ENCODE measurements at regions not wholly inside any gene's neighbourhood (a gene's known extent, or its start where the extent isn't known, plus 50 kb on each side); places are given as distances from the start of the nearest gene placed in this dataset.
"Not testable (repeated sequence)": the region's sequence is repeated elsewhere in the genome, so short reads cannot be mapped to it uniquely, and the experiment has no call there.

DNA sequence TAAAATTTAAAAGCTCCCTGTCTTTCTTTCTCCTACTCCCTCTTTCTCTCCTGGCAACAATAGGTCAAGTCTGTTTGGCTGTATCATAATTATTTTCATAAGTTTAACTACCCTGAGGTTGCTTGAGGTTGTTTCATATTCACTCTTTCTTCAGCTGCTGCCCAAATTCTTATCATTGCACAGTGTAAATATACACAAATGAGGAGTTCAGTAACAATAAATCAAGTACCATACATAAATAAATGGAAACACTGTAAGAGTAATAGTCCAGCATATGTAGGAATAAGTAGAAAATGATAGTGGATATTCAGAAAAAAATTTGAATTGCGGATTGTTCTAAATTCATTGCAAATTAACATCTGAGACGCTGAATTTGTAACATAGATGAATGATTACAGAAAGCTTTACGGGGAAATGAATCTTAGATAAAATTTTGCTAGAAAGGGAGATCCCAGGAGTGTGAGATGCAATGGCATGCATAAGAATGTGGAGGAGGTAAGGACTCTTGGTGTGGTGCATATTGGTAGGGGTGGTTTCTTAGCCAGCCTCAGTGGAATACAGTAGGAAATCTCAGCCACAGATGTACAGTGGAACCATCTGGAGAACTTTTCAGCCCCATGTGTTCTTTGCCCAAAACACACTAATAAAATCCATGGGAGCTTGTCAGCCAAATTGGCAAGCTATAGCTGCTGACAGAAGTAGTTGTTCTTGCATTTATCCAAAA lies 480.7 kb downstream of the HTR1B start:
- DNase-seq (ENCODE audit: low spot score), result no peak

DNA sequence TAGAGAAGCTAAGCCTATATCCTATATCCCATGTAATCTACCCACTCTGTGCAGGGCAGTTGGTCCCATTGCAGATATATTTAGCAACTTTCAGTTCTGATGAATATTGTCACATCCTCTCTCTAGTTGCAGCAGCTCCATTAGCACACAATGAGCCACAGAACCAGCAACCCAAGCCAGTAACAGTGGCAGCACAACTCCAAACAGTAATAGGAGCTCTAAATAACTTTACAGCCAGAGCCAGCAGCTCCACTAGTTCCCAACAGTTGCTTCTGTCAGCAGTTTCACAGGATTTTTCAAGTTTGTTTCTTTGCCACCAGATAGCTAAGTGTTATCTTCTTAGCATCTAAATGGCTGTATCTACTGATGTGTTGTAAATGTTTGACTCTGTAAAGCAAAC lies 490.8 kb downstream of the HTR1B start:
- no peak for DNase-seq (ENCODE audit: low spot score)

GRCh38 chr6:76959177-76959576 lies 504.1 kb downstream of the HTR1B start:
- DNase-seq (ENCODE audit: low spot score), result not testable (repeated sequence)

DNA sequence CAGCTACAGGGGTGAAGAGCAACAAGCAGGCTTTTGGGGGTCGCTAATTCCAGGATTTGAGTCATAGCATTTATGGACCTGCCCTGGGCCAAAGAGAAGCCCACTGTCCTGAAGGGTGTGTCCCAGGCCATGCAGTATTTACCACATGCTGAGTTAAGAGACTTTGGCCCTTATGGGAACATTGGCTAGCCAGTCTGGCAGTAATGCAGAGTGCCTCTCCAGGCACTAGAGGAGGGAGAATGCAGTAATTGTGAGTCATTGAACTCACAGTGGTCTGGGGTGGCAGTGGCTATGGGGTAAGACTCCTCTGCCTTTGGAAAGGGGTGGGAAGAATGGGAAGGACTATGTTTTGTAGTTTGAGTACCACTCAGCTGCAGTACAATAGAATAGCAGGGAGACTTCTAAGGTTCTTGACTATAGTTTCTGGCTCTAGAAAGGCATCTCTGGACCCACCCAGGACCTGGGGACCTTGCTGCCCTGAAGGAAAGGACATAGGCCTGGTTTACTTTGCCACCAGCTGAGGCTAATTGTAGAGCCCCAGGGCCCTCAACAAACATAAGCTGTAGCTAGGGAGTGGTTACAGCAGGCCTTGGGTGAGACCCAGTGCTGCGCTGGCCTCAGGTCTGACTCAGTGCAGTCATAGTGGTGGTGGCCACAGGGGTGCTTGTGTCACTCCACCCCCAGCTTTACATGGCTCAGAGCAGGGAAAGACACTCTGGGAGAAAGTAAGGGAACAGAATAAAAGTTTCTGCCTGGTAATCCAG lies 520.9 kb downstream of the HTR1B start:
- no peak for DNase-seq (ENCODE audit: low spot score)

DNA sequence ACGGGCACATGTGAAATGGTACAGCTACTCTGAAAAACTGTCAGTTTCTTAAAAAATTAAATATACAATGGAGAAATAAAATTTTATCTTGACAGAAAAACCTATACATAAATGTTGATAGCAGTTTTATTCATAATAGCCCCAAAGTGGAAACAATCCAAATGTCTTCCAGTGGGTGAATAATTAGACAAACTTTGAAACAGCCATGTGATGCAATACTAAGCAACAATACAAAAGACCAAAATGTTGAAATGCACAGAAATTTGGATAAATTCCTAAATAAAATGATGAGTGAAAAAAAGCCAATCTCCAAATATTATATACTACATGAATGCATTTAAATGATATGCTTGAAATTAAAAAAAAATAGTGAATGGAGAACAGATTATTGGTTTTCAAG lies 523.1 kb downstream of the HTR1B start:
- no peak for DNase-seq (ENCODE audit: low spot score)

- DNase-seq (ENCODE audit: low spot score), result no peak
These were observed 548.6 kb downstream of the HTR1B start for GRCh38 chr6:76914737-76915136.

- not testable (repeated sequence) for DNase-seq (ENCODE audit: low spot score)
These were observed 557.8 kb downstream of the HTR1B start for GRCh38 chr6:76905541-76905940.

- DNase-seq (ENCODE audit: low spot score), result no peak
These were observed 570.7 kb downstream of the HTR1B start for GRCh38 chr6:76892542-76892941.

GRCh38 chr6:76888351-76888750 lies 574.9 kb downstream of the HTR1B start:
- no peak for DNase-seq (ENCODE audit: low spot score)

GRCh38 chr6:76886900-76887299 lies 576.4 kb downstream of the HTR1B start:
- no peak for DNase-seq (ENCODE audit: low spot score)

- DNase-seq (ENCODE audit: low spot score), result no peak
These were observed 577.4 kb downstream of the HTR1B start for GRCh38 chr6:76885861-76886301.

DNA sequence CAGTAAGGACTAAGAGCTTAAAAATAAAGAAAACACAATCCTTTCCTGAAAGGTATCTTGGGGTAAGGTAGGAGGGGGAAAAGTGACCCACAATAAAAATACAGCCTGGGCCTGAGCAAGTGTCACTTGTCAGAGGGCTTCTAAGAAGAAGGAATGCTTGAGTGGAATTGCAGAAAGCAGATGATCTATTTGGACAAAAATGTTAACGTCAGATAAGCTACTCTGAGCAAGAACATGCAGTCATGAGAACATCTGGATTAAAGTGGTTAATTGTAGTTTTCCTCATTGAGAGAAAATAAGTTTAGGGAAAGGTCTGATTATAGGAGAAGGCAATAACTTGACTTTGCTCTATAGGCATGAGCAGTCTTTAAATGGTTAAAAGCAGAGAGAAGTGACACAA lies 581.9 kb downstream of the HTR1B start:
- no peak for DNase-seq (ENCODE audit: low spot score)

- no peak for DNase-seq (ENCODE audit: low spot score)
These were observed 586.3 kb downstream of the HTR1B start for GRCh38 chr6:76876922-76877553.

DNA sequence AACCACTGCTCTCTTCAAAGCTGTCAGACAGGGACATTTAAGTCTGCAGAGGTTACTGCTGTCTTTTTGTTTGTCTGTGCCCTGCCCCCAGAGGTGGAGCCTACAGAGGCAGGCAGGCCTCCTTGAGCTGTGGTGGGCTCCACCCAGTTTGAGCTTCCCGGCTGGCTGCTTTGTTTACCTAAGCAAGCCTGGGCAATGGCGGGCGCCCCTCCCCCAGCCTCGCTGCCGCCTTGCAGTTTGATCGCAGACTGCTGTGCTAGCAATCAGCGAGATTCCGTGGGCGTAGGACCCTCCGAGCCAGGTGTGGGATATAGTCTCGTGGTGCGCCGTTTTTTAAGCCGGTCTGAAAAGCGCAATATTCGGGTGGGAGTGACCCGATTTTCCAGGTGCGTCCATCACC lies 586.9 kb downstream of the HTR1B start:
- not testable (repeated sequence) for DNase-seq (ENCODE audit: low spot score)

DNA sequence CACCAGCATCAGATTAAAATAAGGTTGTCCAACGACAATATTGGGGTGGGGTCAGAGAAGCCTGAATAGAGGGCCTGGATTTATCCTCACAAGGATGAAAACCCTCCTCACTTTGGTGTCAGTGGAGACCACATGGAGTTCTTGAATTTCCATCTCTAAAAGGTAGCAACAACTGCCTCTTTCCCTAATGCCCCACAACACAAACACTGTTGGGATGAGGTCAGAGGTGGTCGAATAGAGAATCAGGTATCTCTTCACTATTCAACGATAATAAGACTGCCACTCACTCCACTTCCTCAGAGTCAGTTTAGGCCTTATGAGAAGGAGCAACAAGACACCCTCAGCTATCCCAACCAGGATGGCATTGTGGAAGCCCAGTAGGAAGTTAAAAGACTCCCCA lies 596.1 kb downstream of the HTR1B start:
- DNase-seq (ENCODE audit: low spot score), result no peak

DNA sequence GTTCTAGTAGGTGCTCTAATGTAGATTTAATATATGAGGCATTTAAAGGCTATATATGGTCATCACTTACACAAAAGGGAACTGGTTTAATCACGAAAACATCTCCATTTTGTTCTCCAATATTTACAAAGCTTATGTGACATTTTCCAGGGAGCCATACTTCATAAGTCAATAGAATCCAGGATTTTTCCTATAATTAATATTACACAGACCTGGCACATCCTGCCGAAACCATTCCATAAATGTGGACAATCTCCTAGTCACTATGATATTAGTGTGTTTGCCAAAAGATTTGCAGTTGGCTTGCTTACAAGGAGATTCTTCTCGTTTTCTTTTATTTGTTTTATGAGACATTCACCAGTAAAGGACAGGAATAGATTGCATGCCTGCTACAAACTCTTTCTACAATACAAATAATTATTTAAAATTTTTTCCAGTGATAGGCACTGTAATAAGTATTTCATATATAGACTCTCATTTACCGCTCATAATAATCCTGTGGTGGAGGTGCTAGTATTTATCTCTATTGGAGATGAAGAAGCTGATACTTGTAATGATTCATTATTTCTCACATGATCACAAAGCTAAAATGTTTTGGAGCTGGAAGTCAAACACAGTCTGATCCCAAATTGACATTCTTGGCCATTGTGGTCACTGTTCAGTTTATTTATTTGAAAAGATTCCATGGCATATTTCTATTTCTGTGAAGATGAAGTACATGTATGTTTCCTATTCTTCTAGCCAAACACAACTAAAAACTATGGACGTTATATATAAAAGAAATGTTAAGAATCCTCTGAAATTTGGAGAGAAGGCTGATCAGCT lies 597.0 kb downstream of the HTR1B start:
- DNase-seq (ENCODE audit: low spot score), result no peak

DNA sequence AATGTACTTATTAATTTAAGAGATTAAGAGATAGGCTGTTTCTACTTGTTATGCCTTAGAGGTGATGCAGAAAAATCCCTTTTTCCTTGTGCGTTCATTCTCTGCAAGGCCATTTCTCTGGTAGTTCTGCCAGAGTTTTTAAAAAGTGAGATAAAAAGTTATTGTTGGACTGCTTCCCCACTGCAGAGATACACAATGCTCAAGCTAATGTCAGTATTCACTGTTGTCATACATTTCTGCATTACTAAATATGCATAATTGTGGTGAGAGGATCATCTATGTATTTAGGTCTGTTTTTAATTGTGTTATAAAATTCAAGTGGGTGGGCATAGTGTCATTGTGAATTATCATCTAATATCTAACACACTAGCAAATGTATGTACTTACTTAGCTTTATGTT lies 600.4 kb downstream of the HTR1B start:
- no peak for DNase-seq (ENCODE audit: low spot score)

DNA sequence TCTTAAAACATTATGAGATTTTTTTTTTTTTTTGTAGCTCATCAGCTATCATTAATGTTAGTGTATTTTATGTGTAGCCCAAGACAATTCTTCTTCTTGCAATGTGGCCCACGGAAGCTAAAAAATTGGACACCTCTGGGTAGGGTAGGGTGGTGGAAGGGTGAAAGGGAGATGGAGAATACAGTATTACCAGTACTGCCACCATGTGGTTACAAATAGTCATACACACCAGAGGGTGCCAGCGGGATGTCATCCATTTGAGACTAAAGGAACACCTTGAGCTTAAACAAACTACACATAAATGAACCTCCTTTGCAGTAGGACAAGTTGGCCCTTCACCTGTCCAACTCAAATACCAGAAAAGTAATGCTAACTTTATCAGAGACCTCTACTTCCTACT lies 601.9 kb downstream of the HTR1B start:
- no peak for DNase-seq (ENCODE audit: low spot score)

DNA sequence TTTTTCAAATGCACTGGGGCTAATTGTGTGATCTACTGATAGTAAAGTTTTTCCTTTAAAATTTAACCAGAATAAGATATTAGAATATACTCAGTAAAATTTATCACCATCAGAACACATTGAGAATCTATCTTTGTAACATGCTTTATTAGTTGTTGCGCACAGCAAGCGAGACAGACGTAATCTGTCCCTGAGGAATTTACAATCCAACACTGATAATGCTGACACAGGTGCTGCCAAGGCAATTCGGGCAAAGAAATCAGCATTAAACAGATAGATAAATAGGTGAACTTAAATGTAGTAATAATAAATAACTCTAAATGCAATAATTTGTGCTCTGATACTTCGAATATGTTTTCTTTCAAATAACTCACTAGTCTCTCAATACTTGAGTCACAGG lies 607.2 kb downstream of the HTR1B start:
- no peak for DNase-seq (ENCODE audit: low spot score)

DNA sequence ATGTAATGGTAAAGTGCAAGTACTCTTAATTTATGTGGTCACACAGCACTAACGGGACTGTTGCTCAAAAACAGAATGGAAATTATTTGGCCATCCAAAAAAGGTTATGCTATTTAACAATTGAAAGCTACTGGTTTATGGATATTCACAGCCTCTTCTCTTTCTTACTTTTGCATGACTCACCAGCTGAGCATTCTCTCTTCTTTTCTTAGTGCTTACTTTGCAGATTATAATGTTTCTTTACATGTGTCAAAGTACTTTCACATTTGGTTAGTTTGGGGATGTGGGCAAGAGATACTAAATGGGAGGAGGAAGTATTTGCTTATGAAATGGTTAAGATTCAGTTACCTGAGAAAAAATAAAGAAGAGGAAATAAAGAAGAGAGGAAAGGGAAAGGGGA lies 610.5 kb downstream of the HTR1B start:
- no peak for DNase-seq (ENCODE audit: low spot score)

GRCh38 chr6:76849274-76849970 lies 613.9 kb downstream of the HTR1B start:
- DNase-seq (ENCODE audit: low spot score), result not testable (repeated sequence)

All from AG08395 (cell line).